Astrocyte (in vitro differentiated cells and primary cell): ENCODE measurements at regions not wholly inside any gene's neighbourhood (a gene's known extent, or its start where the extent isn't known, plus 50 kb on each side); places are given as distances from the start of the nearest gene placed in this dataset.
A peak's percentile ranks its signal among the peaks of the same experiment; 100 is the strongest.
"Not testable (repeated sequence)": the region's sequence is repeated elsewhere in the genome, so short reads cannot be mapped to it uniquely, and the experiment has no call there.

Experiments
- DNase-seq: peaks from one replicate; pipeline ENCODE4 v3.0.0-alpha.2; 2010; ENCODE audit warnings: low read depth
- FAIRE-seq: peaks from 2 replicates; lab custom pipeline; 2011; peaks lifted over from hg19 to GRCh38; lab: Jason Lieb, UNC
- H2AFZ ChIP-seq: 2 replicates; pipeline ENCODE4 v1.6.0; 2012; ENCODE audit warnings: low read depth, low read length, inconsistent platforms
- H3K27ac ChIP-seq: 2 replicates; pipeline ENCODE4 v1.5.1; 2011; ENCODE audit warnings: low read depth, low read length, inconsistent platforms
- H3K27me3 ChIP-seq: 2 replicates; pipeline ENCODE4 v1.6.0; 2011; ENCODE audit warnings: low read length, inconsistent platforms; ENCODE audit not compliant: insufficient read depth
- H3K36me3 ChIP-seq: 2 replicates; pipeline ENCODE4 v1.5.1; 2011; ENCODE audit warnings: low read length, inconsistent platforms; ENCODE audit not compliant: insufficient read depth
- H3K4me1 ChIP-seq: 2 replicates; pipeline ENCODE4 v1.5.1; 2011; ENCODE audit warnings: low read length, inconsistent platforms; ENCODE audit not compliant: insufficient read depth
- H3K4me2 ChIP-seq: 2 replicates; pipeline ENCODE4 v1.6.0; 2012; ENCODE audit warnings: low read length, inconsistent platforms
- H3K4me3 ChIP-seq: 2 replicates; pipeline ENCODE4 v1.5.1; 2011; ENCODE audit warnings: low read depth, mild to moderate bottlenecking, low read length, inconsistent platforms; ENCODE audit not compliant: insufficient read depth
- H3K79me2 ChIP-seq: 2 replicates; pipeline ENCODE4 v1.6.0; 2012; ENCODE audit warnings: mild to moderate bottlenecking, low read length, inconsistent platforms; ENCODE audit not compliant: insufficient read depth
- H3K9ac ChIP-seq: 2 replicates; pipeline ENCODE4 v1.6.0; 2012; ENCODE audit warnings: mild to moderate bottlenecking, low read length, inconsistent platforms
- H3K9me3 ChIP-seq: 2 replicates; pipeline ENCODE4 v1.5.1; 2012; ENCODE audit warnings: low read depth, mild to moderate bottlenecking, low read length, inconsistent platforms; ENCODE audit not compliant: insufficient read depth
- H4K20me1 ChIP-seq: 2 replicates; pipeline ENCODE4 v1.6.0; 2012; ENCODE audit warnings: low read length, inconsistent platforms; ENCODE audit not compliant: insufficient read depth
- H3K27ac Mint-ChIP-seq: one replicate; pipeline ENCODE4 v1.8.0; 2021; ENCODE audit warnings: mild to moderate bottlenecking, mixed read lengths; ENCODE audit not compliant: unreplicated experiment
- H3K27me3 Mint-ChIP-seq: one replicate; pipeline ENCODE4 v1.8.0; 2021; ENCODE audit warnings: low read depth, mixed read lengths; ENCODE audit not compliant: unreplicated experiment
- H3K36me3 Mint-ChIP-seq: one replicate; pipeline ENCODE4 v1.8.0; 2021; ENCODE audit warnings: low read depth, mixed read lengths; ENCODE audit not compliant: unreplicated experiment
- H3K4me1 Mint-ChIP-seq: one replicate; pipeline ENCODE4 v1.8.0; 2021; ENCODE audit warnings: low read depth, mixed read lengths; ENCODE audit not compliant: unreplicated experiment
- H3K4me3 Mint-ChIP-seq: one replicate; pipeline ENCODE4 v1.8.0; 2021; ENCODE audit warnings: mild to moderate bottlenecking, moderate library complexity, mixed read lengths; ENCODE audit not compliant: unreplicated experiment
- H3K9me3 Mint-ChIP-seq: one replicate; pipeline ENCODE4 v1.8.0; 2021; ENCODE audit warnings: mild to moderate bottlenecking, mixed read lengths; ENCODE audit not compliant: unreplicated experiment
- CTCF ChIP-seq: IDR thresholded peaks from 2 replicates; pipeline ENCODE4 v1.5.1; 2011; ENCODE audit warnings: low read depth, mild to moderate bottlenecking, inconsistent platforms, low read length, moderate library complexity; ENCODE audit not compliant: insufficient read depth
- EZH2 ChIP-seq: IDR thresholded peaks from 2 replicates; pipeline ENCODE4 v1.6.1; 2012; ENCODE audit warnings: mild to moderate bottlenecking, low read length, inconsistent platforms; ENCODE audit not compliant: insufficient read depth

GRCh38 chr12:74595696-74596095, 58.1 kb downstream of the ATXN7L3B start:
- no peaks in the 10 kb centered on the region for H3K27me3 ChIP-seq
- peaks cover 4% of the 10 kb centered on the region for H3K9me3 ChIP-seq
- no peak overlapping the region for H3K4me2 ChIP-seq
- no peak overlapping the region for H3K27ac Mint-ChIP-seq
- no peak overlapping the region for H3K27ac ChIP-seq
- H3K4me3 Mint-ChIP-seq: no peak overlapping the region
- no peaks in the 10 kb centered on the region for H3K4me1 Mint-ChIP-seq
- H3K4me3 ChIP-seq: no peak overlapping the region
- H3K4me1 ChIP-seq: no peaks in the 10 kb centered on the region
- H3K36me3 Mint-ChIP-seq: no peaks in the 10 kb centered on the region
- H3K9ac ChIP-seq: no peak overlapping the region
- DNase-seq (no peak), FAIRE-seq (no peak)
- no peaks in the 10 kb centered on the region for H3K79me2 ChIP-seq
- no peaks in the 10 kb centered on the region for H4K20me1 ChIP-seq
- no peak overlapping the region for H2AFZ ChIP-seq
- peaks cover 6% of the 10 kb centered on the region for H3K9me3 Mint-ChIP-seq
- TF ChIP-seq CTCF: no peak
- TF ChIP-seq EZH2: no peak
- no peaks in the 10 kb centered on the region for H3K27me3 Mint-ChIP-seq
- H3K36me3 ChIP-seq: no peaks in the 10 kb centered on the region

- Histone ChIP-seq H3K9ac (no peak overlapping the region), H3K27ac (no peak overlapping the region), H3K9me3 (peaks cover 4% of the 10 kb centered on the region), H3K79me2 (no peaks in the 10 kb centered on the region), H3K4me2 (no peak overlapping the region), H2AFZ (no peak overlapping the region), H4K20me1 (no peaks in the 10 kb centered on the region), H3K27me3 (no peaks in the 10 kb centered on the region), H3K36me3 (no peaks in the 10 kb centered on the region), H3K4me1 (no peaks in the 10 kb centered on the region), H3K4me3 (no peak overlapping the region)
- Mint-ChIP-seq H3K4me3 (no peak overlapping the region), H3K27me3 (no peaks in the 10 kb centered on the region), H3K27ac (no peak overlapping the region), H3K4me1 (no peaks in the 10 kb centered on the region), H3K36me3 (no peaks in the 10 kb centered on the region), H3K9me3 (peaks cover 8% of the 10 kb centered on the region)
- DNase-seq (peak; percentile 16), FAIRE-seq (no peak)
- TF ChIP-seq EZH2: no peak
- no peak for TF ChIP-seq CTCF
Measured at GRCh38 chr12:74598819-74599218, 61.2 kb downstream of the ATXN7L3B start.

GRCh38 chr12:74599932-74600331, 62.3 kb downstream of the ATXN7L3B start:
- Mint-ChIP-seq H3K9me3 (peaks cover 8% of the 10 kb centered on the region), H3K36me3 (no peaks in the 10 kb centered on the region), H3K27me3 (no peaks in the 10 kb centered on the region), H3K4me1 (no peaks in the 10 kb centered on the region), H3K4me3 (no peak overlapping the region), H3K27ac (no peak overlapping the region)
- TF ChIP-seq EZH2: no peak
- TF ChIP-seq CTCF: no peak
- no peaks in the 10 kb centered on the region for H4K20me1 ChIP-seq
- H3K27me3 ChIP-seq: no peaks in the 10 kb centered on the region
- DNase-seq (no peak), FAIRE-seq (no peak)
- no peaks in the 10 kb centered on the region for H3K36me3 ChIP-seq
- peaks cover 4% of the 10 kb centered on the region for H3K9me3 ChIP-seq
- no peaks in the 10 kb centered on the region for H3K4me1 ChIP-seq
- H3K27ac ChIP-seq: no peak overlapping the region
- no peaks in the 10 kb centered on the region for H3K79me2 ChIP-seq
- H2AFZ ChIP-seq: no peak overlapping the region
- H3K4me2 ChIP-seq: no peak overlapping the region
- no peak overlapping the region for H3K9ac ChIP-seq
- no peak overlapping the region for H3K4me3 ChIP-seq

- not testable (repeated sequence) for H3K27me3 ChIP-seq, FAIRE-seq, H3K4me3 ChIP-seq, H3K4me2 ChIP-seq, H3K27ac Mint-ChIP-seq, DNase-seq, H2AFZ ChIP-seq, H4K20me1 ChIP-seq, H3K36me3 Mint-ChIP-seq, H3K9me3 ChIP-seq, H3K4me3 Mint-ChIP-seq, H3K27ac ChIP-seq, H3K4me1 ChIP-seq, H3K9ac ChIP-seq, H3K79me2 ChIP-seq, H3K27me3 Mint-ChIP-seq, H3K9me3 Mint-ChIP-seq, H3K36me3 ChIP-seq, H3K4me1 Mint-ChIP-seq
Measured at GRCh38 chr12:74600817-74601216, 63.2 kb downstream of the ATXN7L3B start.
